ENCODE measurements at regions not wholly inside any gene's neighbourhood (a gene's known extent, or its start where the extent isn't known, plus 50 kb on each side); places are given as distances from the start of the nearest gene placed in this dataset.
A peak's percentile ranks its signal among the peaks of the same experiment; 100 is the strongest.

GRCh38 chr4:62243895-62244294, 1043.8 kb downstream of the ADGRL3 start:
- Histone ChIP-seq H3K4me3 (no peak overlapping the region), H3K9ac (ENCODE audit: control insufficient read depth, insufficient read depth, low read length) (no peak overlapping the region), H2AFZ (ENCODE audit: control insufficient read depth, low read depth, low read length) (no peak overlapping the region), H3K36me3 (ENCODE audit: control insufficient read depth in 2 of 2, insufficient read depth in 2 of 2, low read length in 1 of 2) (no peaks in the 10 kb centered on the region), H3K4me2 (ENCODE audit: control insufficient read depth, insufficient read depth) (no peak overlapping the region), H3K4me1 (ENCODE audit: control insufficient read depth, insufficient read depth, low read length) (no peaks in the 10 kb centered on the region), H3K27ac (ENCODE audit: control insufficient read depth, insufficient read depth) (no peak overlapping the region), H3K79me2 (ENCODE audit: control insufficient read depth, insufficient read depth, low read length) (no peaks in the 10 kb centered on the region), H3K9me3 (replicated peaks; ENCODE audit: control insufficient read depth, insufficient read depth, low read length) (no peaks in the 10 kb centered on the region), H3K27me3 (replicated peaks in 1 of 2; ENCODE audit: control insufficient read depth in 2 of 2, insufficient read depth in 2 of 2, low read length in 1 of 2) (no peaks in the 10 kb centered on the region), H4K20me1 (ENCODE audit: control insufficient read depth, insufficient read depth) (no peaks in the 10 kb centered on the region)
- no peak for ATAC-seq
- RAD21 ChIA-PET (ENCODE audit: unreplicated experiment): interaction anchor here (0.8 to 1.8 kb wide), 4 partner anchors 73 to 1320 kb away, joined by 3 to 12 read pairs (median 3); no protein-coding TSS in a partner anchor
- intact Hi-C loops (cut with micrococcal nuclease; ENCODE audit: unreplicated experiment) (no loop called here), in situ Hi-C loops (cut with MboI) (no loop called here)
- no peak for FAIRE-seq
- CTCF ChIA-PET: interaction anchor here (0.7 to 3.1 kb wide), 7 partner anchors 10 to 466 kb away, joined by 3 to 15 read pairs (median 3); no protein-coding TSS in a partner anchor
- POLR2A ChIA-PET: no interaction called here
- BruUV-seq (replicated peaks): no TSS peak
- peak; percentile 31; the same call in 1 of the 2 replicates for TF ChIP-seq RAD21 (IDR thresholded peaks at IDR 0.05; ENCODE audit: insufficient read depth, low read depth, low read length)
- no peak for TF ChIP-seq MTA2 (IDR thresholded peaks at IDR 0.05; ENCODE audit: low read depth)
- no peak for TF ChIP-seq ELK1 (IDR thresholded peaks at IDR 0.05; ENCODE audit: low read depth, low read length)
- DNase-seq (ENCODE audit: low read depth, low spot score): no peak
- 33% methylated on average over 1 of the region's 1 CpG for WGBS (ENCODE audit: insufficient coverage, insufficient replicate concordance, low lambda C conversion rate, missing lambda C conversion rate)
- SMC1A ChIA-PET (ENCODE audit: uncharacterized antibody, unreplicated experiment): interaction anchor here (0.8 to 2.6 kb wide), 4 partner anchors 10 to 466 kb away, joined by 4 to 15 read pairs (median 7); no protein-coding TSS in a partner anchor

- WGBS (ENCODE audit: insufficient coverage, insufficient replicate concordance, low lambda C conversion rate, missing lambda C conversion rate): 10% methylated on average over 4 of the region's 4 CpGs
- no peak overlapping the region for H3K27ac ChIP-seq (ENCODE audit: control insufficient read depth, insufficient read depth)
- ChIA-PET CTCF (interaction anchor here (1.0 kb wide), 1 partner anchor 9 kb away, joined by 3 read pairs; no protein-coding TSS in a partner anchor), POLR2A (no interaction called here), RAD21 (ENCODE audit: unreplicated experiment) (no interaction called here), SMC1A (ENCODE audit: uncharacterized antibody, unreplicated experiment) (interaction anchor here (0.6 to 1.0 kb wide), 2 partner anchors 10 to 160 kb away, joined by 3 to 6 read pairs; no protein-coding TSS in a partner anchor)
- no peaks in the 10 kb centered on the region for H4K20me1 ChIP-seq (ENCODE audit: control insufficient read depth, insufficient read depth)
- no peaks in the 10 kb centered on the region for H3K9me3 ChIP-seq (replicated peaks; ENCODE audit: control insufficient read depth, insufficient read depth, low read length)
- no peaks in the 10 kb centered on the region for H3K4me1 ChIP-seq (ENCODE audit: control insufficient read depth, insufficient read depth, low read length)
- no peak overlapping the region for H2AFZ ChIP-seq (ENCODE audit: control insufficient read depth, low read depth, low read length)
- ATAC-seq (no peak), FAIRE-seq (no peak), DNase-seq (ENCODE audit: low read depth, low spot score) (no peak)
- H3K79me2 ChIP-seq (ENCODE audit: control insufficient read depth, insufficient read depth, low read length): no peaks in the 10 kb centered on the region
- H3K27me3 ChIP-seq (replicated peaks in 1 of 2; ENCODE audit: control insufficient read depth in 2 of 2, insufficient read depth in 2 of 2, low read length in 1 of 2): no peaks in the 10 kb centered on the region
- in situ Hi-C loops (cut with MboI) (no loop called here), intact Hi-C loops (cut with micrococcal nuclease; ENCODE audit: unreplicated experiment) (no loop called here)
- no TSS peak for BruUV-seq (replicated peaks)
- H3K4me2 ChIP-seq (ENCODE audit: control insufficient read depth, insufficient read depth): no peak overlapping the region
- no peak overlapping the region for H3K4me3 ChIP-seq
- no peaks in the 10 kb centered on the region for H3K36me3 ChIP-seq (ENCODE audit: control insufficient read depth in 2 of 2, insufficient read depth in 2 of 2, low read length in 1 of 2)
- no peak overlapping the region for H3K9ac ChIP-seq (ENCODE audit: control insufficient read depth, insufficient read depth, low read length)
- TF ChIP-seq NFYA (IDR thresholded peaks at IDR 0.05; ENCODE audit: borderline replicate concordance, low read depth, low read length) (no peak), CBX5 (IDR thresholded peaks at IDR 0.05; ENCODE audit: low read depth) (no peak), CHD1 (IDR thresholded peaks at IDR 0.05; ENCODE audit: low read depth, low read length) (no peak), NFYB (IDR thresholded peaks at IDR 0.05; ENCODE audit: insufficient read depth, low read depth, low read length) (no peak), RELB (IDR thresholded peaks at IDR 0.05; ENCODE audit: low read depth) (no peak), CHD4 (IDR thresholded peaks at IDR 0.05) (no peak), NR2C1 (IDR thresholded peaks at IDR 0.05) (no peak), HDAC6 (IDR thresholded peaks at IDR 0.05; ENCODE audit: unreplicated experiment) (no peak), NFXL1 (IDR thresholded peaks at IDR 0.05; ENCODE audit: borderline replicate concordance) (no peak), EED (IDR thresholded peaks at IDR 0.05; ENCODE audit: low read depth) (no peak), GATAD2B (conservative IDR thresholded peaks at IDR 0.05; ENCODE audit: low read depth) (no peak), FOXM1 (IDR thresholded peaks at IDR 0.05; ENCODE audit: low read depth, low read length) (no peak), BRCA1 (IDR thresholded peaks at IDR 0.05; ENCODE audit: low read depth, low read length) (no peak), POLR2A (IDR thresholded peaks at IDR 0.05; ENCODE audit: low read depth, low read length) (no peak), NR2C2 (IDR thresholded peaks at IDR 0.05; ENCODE audit: borderline replicate concordance, control insufficient read depth, insufficient read length, low read depth) (no peak)
These were observed 1035.8 kb downstream of the ADGRL3 start for GRCh38 chr4:62235911-62236310.

Data from GM12878 (cell line).